Karpas-422 (cell line): ENCODE measurements at regions not wholly inside any gene's neighbourhood (a gene's known extent, or its start where the extent isn't known, plus 50 kb on each side); places are given as distances from the start of the nearest gene placed in this dataset.

ENCODE experiments used
- DNase-seq: peaks from one replicate; pipeline ENCODE4 v3.0.0-alpha.2; 2015
- H2AFZ ChIP-seq: fragments of 200-600 bp; sonication (generic); 2 replicates; pipeline ENCODE4 v1.6.1; 2014; ENCODE audit warnings: antibody characterized with exemption, low read length, mixed read lengths
- H3K27ac ChIP-seq: fragments of 200-600 bp; sonication (generic); 2 replicates; pipeline ENCODE4 v1.5.1; 2014; ENCODE audit warnings: mild to moderate bottlenecking, low read length, moderate library complexity
- H3K27me3 ChIP-seq: fragments of 200-600 bp; sonication (generic); 2 replicates; pipeline ENCODE4 v1.6.1; 2014; ENCODE audit warnings: low read length, mixed read lengths
- H3K36me3 ChIP-seq: fragments of 200-600 bp; sonication (generic); 2 replicates; pipeline ENCODE4 v1.6.1; 2014; ENCODE audit warnings: low read length, mixed read lengths; ENCODE audit not compliant: insufficient read depth
- H3K4me1 ChIP-seq: fragments of 200-600 bp; sonication (generic); 2 replicates; pipeline ENCODE4 v1.6.1; 2014; ENCODE audit warnings: mild to moderate bottlenecking, low read length, mixed read lengths
- H3K4me2 ChIP-seq: fragments of 200-600 bp; sonication (generic); 2 replicates; pipeline ENCODE4 v1.6.1; 2014; ENCODE audit warnings: low read length, low read depth, mild to moderate bottlenecking; ENCODE audit not compliant: poor library complexity, severe bottlenecking
- H3K4me3 ChIP-seq: fragments of 200-600 bp; sonication (generic); 2 replicates; pipeline ENCODE4 v1.5.1; 2014; ENCODE audit warnings: mild to moderate bottlenecking, antibody characterized with exemption, low read length, mixed read lengths
- H3K79me2 ChIP-seq: fragments of 200-600 bp; sonication (generic); 2 replicates; pipeline ENCODE4 v1.6.1; 2014; ENCODE audit warnings: mild to moderate bottlenecking, low read length, mixed read lengths
- H3K9ac ChIP-seq: fragments of 200-600 bp; sonication (generic); 2 replicates; pipeline ENCODE4 v1.6.0; 2014; ENCODE audit warnings: low read length
- H3K9me2 ChIP-seq: fragments of 200-600 bp; sonication (generic), shearing (Covaris generic); replicated peaks from 2 replicates; pipeline ENCODE4 v1.6.0; 2014; ENCODE audit warnings: mild to moderate bottlenecking, low read length, moderate library complexity; ENCODE audit not compliant: insufficient read depth
- H3K9me3 ChIP-seq: fragments of 300-700, 200-600 bp; sonication (generic); 2 replicates; pipeline ENCODE4 v1.6.1; 2014; ENCODE audit warnings: low read length, mixed read lengths
- H4K20me1 ChIP-seq: fragments of 200-600 bp; sonication (generic); 2 replicates; pipeline ENCODE4 v1.6.1; 2014; ENCODE audit warnings: mild to moderate bottlenecking, antibody characterized with exemption, low read length, low read depth; ENCODE audit not compliant: insufficient read depth

DNA sequence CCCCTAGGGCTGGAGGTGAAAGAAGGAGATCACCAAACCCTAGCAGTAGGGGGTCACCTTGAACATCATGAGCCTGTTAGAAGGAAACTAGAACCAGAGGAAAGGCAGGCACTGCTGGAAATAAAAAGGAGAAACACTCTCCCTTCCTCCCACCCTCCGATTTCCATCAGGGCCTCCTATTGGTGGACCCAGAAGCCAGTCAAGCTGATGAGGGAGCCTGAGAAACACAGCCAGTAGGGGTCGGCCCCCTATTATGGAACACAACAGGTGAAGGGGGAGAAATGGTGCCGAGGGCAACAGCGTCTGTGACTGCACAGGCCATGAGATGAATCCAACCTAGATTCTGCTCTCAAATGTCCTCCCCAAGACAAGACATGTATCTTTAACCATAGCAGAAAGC, 156.1 kb upstream of the LRFN2 start:
- DNase-seq, result peak; percentile 87
- no peaks in the 10 kb centered on the region for H3K9me2 ChIP-seq

DNA sequence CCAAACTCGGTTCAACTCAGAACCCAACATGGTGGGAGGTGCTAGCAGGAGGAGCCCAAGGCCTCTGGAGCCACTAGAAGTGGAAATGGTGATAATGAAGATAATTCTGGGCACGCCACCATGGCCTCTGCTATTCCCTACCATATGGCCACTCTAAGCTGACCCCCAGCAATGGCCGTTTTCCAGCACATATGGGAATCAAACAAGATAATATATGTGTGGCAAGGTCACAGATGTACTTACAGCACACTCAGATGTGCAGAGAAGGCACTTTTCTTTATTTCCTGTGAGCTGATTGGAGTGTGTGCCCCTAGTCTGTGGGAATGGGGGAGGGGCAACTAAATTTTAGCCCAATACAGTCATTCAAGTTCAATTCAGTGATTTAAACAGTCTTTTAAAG, 153.4 kb upstream of the LRFN2 start:
- H3K9me2 ChIP-seq, result no peaks in the 10 kb centered on the region
- H3K4me1 ChIP-seq, result peaks cover 56% of the 10 kb centered on the region
- no peak overlapping the region for H3K27ac ChIP-seq
- no peak overlapping the region for H2AFZ ChIP-seq
- H4K20me1 ChIP-seq, result no peaks in the 10 kb centered on the region
- H3K27me3 ChIP-seq, result no peaks in the 10 kb centered on the region
- H3K36me3 ChIP-seq, result no peaks in the 10 kb centered on the region
- DNase-seq, result no peak
- H3K4me2 ChIP-seq, result no peak overlapping the region
- no peaks in the 10 kb centered on the region for H3K9me3 ChIP-seq
- no peak overlapping the region for H3K9ac ChIP-seq
- no peak overlapping the region for H3K4me3 ChIP-seq
- H3K79me2 ChIP-seq, result no peaks in the 10 kb centered on the region

More for the DNA sequence above, 156.1 kb upstream of the LRFN2 start:
- Histone ChIP-seq H2AFZ (peak overlapping the region; percentile 12; the same call in 1 of the 2 replicates), H3K4me3 (no peak overlapping the region), H3K79me2 (no peaks in the 10 kb centered on the region), H4K20me1 (no peaks in the 10 kb centered on the region), H3K4me1 (peaks cover 46% of the 10 kb centered on the region), H3K27me3 (no peaks in the 10 kb centered on the region), H3K36me3 (no peaks in the 10 kb centered on the region), H3K9ac (no peak overlapping the region), H3K27ac (no peak overlapping the region), H3K4me2 (peak overlapping the region; percentile 25), H3K9me3 (no peaks in the 10 kb centered on the region)

DNA sequence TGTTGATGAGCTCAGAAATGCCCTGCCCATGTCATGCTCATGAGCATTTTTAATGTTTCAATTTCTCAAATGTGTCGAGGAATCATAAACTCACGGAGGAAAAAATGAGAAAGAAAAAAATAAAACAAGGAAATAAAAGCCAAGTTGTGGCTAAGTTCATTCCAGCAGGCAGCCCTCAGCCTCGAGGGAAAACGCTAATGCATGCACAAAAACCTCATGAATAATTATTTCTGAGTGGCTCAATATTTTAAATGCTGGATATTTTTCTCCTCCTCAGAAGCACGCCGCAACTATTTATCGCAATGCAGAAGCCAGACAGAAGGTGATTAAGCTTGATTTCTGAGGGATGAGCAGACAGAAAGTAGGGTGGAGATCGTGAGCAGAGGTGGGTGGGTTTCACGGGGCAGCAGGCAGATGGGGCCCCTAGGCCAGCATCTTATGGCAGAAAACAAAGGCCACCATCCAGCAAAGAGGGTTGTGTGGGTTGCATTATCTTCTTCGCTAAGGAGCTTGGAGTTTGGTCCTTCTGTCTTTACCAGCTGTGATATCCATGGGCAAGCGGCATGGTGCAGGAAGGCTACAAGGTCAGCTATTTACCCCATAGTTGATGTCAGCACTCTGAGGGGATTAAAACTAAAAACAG, 151.5 kb upstream of the LRFN2 start:
- Histone ChIP-seq H2AFZ (no peak overlapping the region), H3K4me3 (no peak overlapping the region), H3K27ac (no peak overlapping the region), H4K20me1 (no peaks in the 10 kb centered on the region), H3K4me2 (no peak overlapping the region), H3K79me2 (no peaks in the 10 kb centered on the region), H3K4me1 (peaks cover 59% of the 10 kb centered on the region), H3K36me3 (no peaks in the 10 kb centered on the region), H3K9me2 (no peaks in the 10 kb centered on the region), H3K27me3 (no peaks in the 10 kb centered on the region), H3K9me3 (no peaks in the 10 kb centered on the region), H3K9ac (no peak overlapping the region)
- no peak for DNase-seq

DNA sequence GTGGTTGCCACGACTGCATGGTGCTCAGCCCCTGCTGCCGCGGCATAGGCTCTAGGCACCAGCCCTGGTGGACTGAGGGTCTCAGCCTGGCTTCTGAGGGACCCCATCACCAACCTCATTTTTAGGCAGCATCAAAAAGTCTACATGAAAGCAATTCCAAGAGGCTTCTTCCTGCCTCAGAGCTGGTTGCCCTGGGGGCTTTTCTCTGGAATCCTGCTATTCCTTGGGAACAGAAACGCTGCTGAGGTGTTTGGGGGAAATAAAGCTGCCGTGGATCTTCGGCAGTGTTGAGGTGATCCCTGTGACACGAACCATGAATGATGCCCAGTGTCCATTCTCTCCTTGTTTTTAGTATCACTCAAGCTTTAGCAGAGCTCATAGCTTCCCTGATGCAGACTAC, 148.4 kb upstream of the LRFN2 start:
- Histone ChIP-seq H4K20me1 (no peaks in the 10 kb centered on the region), H3K79me2 (no peaks in the 10 kb centered on the region), H3K9me3 (no peaks in the 10 kb centered on the region), H3K4me1 (peaks cover 72% of the 10 kb centered on the region), H2AFZ (no peak overlapping the region), H3K4me3 (no peak overlapping the region), H3K9me2 (no peaks in the 10 kb centered on the region), H3K9ac (peak overlapping the region; percentile 1; the same call in 1 of the 2 replicates), H3K27ac (no peak overlapping the region), H3K4me2 (peak overlapping the region; percentile 68), H3K27me3 (no peaks in the 10 kb centered on the region), H3K36me3 (no peaks in the 10 kb centered on the region)
- DNase-seq, result no peak

DNA sequence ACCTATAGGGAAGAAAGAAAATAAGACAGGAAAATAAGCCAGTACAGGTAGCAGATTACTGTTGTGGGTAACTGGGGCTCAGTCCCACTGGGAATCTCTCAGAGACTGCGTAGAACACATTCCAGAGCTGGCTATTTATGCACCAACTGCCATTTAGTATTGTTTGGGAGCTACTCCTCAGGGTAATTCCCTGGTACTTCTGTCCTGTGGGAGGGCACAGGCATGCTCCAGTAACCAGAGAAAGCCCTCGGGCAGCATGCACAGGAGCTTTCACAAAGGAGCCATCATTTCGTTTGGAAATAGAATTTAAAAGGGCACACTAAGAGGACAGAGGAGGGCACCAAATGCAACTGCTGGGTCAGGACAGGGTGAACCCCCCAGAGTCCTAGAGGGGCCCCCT, 148.0 kb upstream of the LRFN2 start:
- no peaks in the 10 kb centered on the region for H3K36me3 ChIP-seq
- peaks cover 76% of the 10 kb centered on the region for H3K4me1 ChIP-seq
- no peaks in the 10 kb centered on the region for H3K27me3 ChIP-seq
- H3K27ac ChIP-seq, result no peak overlapping the region; the same call in 1 of the 2 replicates
- no peak overlapping the region for H3K4me3 ChIP-seq
- H3K4me2 ChIP-seq, result peak overlapping the region; percentile 68
- peak overlapping the region; percentile 1; the same call in 1 of the 2 replicates for H3K9ac ChIP-seq
- no peaks in the 10 kb centered on the region for H4K20me1 ChIP-seq
- no peaks in the 10 kb centered on the region for H3K9me2 ChIP-seq
- H2AFZ ChIP-seq, result no peak overlapping the region
- no peaks in the 10 kb centered on the region for H3K79me2 ChIP-seq
- DNase-seq, result no peak
- H3K9me3 ChIP-seq, result no peaks in the 10 kb centered on the region

DNA sequence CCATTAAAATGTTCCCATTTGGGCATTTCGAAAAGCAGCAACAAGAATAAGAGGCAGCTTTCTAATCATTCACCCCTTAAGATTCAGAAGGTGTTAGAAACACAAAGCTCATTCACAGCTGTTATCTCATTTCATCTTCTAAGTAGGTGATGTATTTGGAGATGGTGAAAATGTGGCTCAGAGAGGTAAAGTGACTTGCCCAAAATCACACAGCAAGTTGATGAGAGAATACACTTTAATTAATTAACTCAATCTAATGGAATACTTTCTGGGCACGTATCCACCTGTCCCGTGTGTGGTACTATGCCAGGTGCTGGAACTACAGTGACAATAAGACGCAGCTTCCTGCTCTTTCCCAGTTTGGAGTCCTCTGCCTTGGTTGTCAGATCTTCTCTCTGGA, 147.4 kb upstream of the LRFN2 start:
- peak overlapping the region; percentile 68 for H3K4me2 ChIP-seq
- peak overlapping the region; percentile 67 for H3K9ac ChIP-seq
- H2AFZ ChIP-seq, result no peak overlapping the region
- no peaks in the 10 kb centered on the region for H3K79me2 ChIP-seq
- H3K9me2 ChIP-seq, result no peaks in the 10 kb centered on the region
- peaks cover 81% of the 10 kb centered on the region for H3K4me1 ChIP-seq
- H3K27me3 ChIP-seq, result no peaks in the 10 kb centered on the region
- H3K4me3 ChIP-seq, result peak overlapping the region; percentile 45
- peak overlapping the region; percentile 99 for H3K27ac ChIP-seq
- no peaks in the 10 kb centered on the region for H3K9me3 ChIP-seq
- H3K36me3 ChIP-seq, result no peaks in the 10 kb centered on the region
- no peaks in the 10 kb centered on the region for H4K20me1 ChIP-seq
- no peak for DNase-seq

DNA sequence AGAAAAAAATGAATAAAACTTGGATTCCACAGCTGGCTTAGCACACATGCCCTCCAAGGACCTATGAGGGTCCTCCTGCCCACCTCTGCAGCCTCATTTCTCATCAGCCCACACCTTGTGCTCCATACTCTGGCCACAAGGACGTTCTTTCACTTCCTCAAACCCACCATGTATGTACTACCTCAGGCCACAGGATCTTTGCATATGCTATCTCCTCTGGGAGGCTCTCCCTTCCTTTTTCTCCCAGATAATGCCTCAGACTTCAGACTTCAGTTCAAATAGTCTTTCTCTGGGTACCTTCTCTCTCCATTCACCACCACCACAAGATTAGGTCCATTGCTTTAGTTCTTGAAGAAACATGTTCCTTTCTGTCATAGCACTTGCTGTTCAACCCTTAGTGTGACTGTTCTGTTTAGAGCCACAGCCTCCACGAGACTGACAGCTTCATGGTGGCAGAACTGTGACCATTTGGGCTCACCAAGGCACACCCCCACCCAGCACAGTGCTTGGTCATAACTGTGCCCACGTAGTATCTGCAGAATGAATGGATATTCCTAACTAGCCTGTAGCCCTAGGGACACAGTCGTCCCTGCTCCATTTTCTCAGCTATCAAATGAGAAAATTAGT, 146.7 kb upstream of the LRFN2 start:
- Histone ChIP-seq H3K79me2 (no peaks in the 10 kb centered on the region), H4K20me1 (no peaks in the 10 kb centered on the region), H3K4me2 (peak overlapping the region; percentile 68), H3K27me3 (no peaks in the 10 kb centered on the region), H3K36me3 (no peaks in the 10 kb centered on the region), H3K4me3 (peak overlapping the region; percentile 45), H2AFZ (no peak overlapping the region), H3K4me1 (peaks cover 84% of the 10 kb centered on the region), H3K9ac (peak overlapping the region; percentile 67), H3K27ac (peak overlapping the region; percentile 99), H3K9me3 (no peaks in the 10 kb centered on the region), H3K9me2 (no peaks in the 10 kb centered on the region)
- peak; percentile 93 for DNase-seq

DNA sequence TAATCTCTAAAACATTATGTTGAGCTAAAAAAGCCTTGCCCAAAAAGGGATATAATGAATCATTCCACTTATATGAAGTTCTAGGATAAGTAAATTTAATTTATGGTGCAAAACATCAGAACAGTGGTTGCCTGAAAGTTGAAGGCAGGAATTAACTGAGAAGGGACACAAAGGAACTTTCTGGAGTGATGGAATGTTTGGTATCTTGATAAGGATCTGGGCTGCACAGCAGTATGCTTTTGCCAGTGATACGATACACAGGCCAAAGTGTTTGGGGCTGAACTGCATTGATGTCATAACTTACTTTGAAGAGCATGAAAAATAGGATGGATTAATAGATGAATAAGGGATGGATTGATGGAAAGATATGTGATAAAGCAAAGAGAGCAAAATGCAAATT, 146.1 kb upstream of the LRFN2 start:
- Histone ChIP-seq H3K4me1 (peaks cover 84% of the 10 kb centered on the region), H3K9me2 (no peaks in the 10 kb centered on the region), H2AFZ (no peak overlapping the region), H3K36me3 (no peaks in the 10 kb centered on the region), H4K20me1 (no peaks in the 10 kb centered on the region), H3K79me2 (no peaks in the 10 kb centered on the region), H3K9ac (peak overlapping the region; percentile 67), H3K27me3 (no peaks in the 10 kb centered on the region), H3K4me2 (peak overlapping the region; percentile 68), H3K9me3 (no peaks in the 10 kb centered on the region), H3K4me3 (peak overlapping the region; percentile 45), H3K27ac (peak overlapping the region; percentile 99)
- DNase-seq, result peak; percentile 49
